ENCODE measurements at regions not wholly inside any gene's neighbourhood (a gene's known extent, or its start where the extent isn't known, plus 50 kb on each side); places are given as distances from the start of the nearest gene placed in this dataset.

GRCh38 chr1:233788687-233789086 is 115.8 kb upstream of the SLC35F3 start:
- TF ChIP-seq CTCF (IDR thresholded peaks at IDR 0.05): no peak
- peaks cover 5% of the 10 kb centered on the region for H3K27me3 Mint-ChIP-seq
- intact Hi-C loops (cut with micrococcal nuclease): no loop called here
- DNase-seq (no peak), ATAC-seq (ENCODE audit: low read depth) (no peak)
- CTCF ChIA-PET: interaction anchor here (2.1 kb wide), 1 partner anchor 484 kb away, joined by 9 read pairs; no protein-coding TSS in a partner anchor
- POLR2A ChIA-PET: no interaction called here
- H3K27ac Mint-ChIP-seq: no peak overlapping the region
- no peak overlapping the region for H3K4me3 Mint-ChIP-seq
- H3K4me1 Mint-ChIP-seq: no peaks in the 10 kb centered on the region
- no peaks in the 10 kb centered on the region for H3K36me3 Mint-ChIP-seq (ENCODE audit: low read depth)
- peaks cover 3% of the 10 kb centered on the region for H3K9me3 Mint-ChIP-seq

GRCh38 chr1:233790121-233790520 is 114.4 kb upstream of the SLC35F3 start:
- DNase-seq (no peak), ATAC-seq (ENCODE audit: low read depth) (no peak)
- intact Hi-C loops (cut with micrococcal nuclease): no loop called here
- H3K4me1 Mint-ChIP-seq: no peaks in the 10 kb centered on the region
- peaks cover 6% of the 10 kb centered on the region for H3K9me3 Mint-ChIP-seq
- H3K4me3 Mint-ChIP-seq: no peak overlapping the region
- TF ChIP-seq CTCF (IDR thresholded peaks at IDR 0.05): no peak
- H3K27ac Mint-ChIP-seq: no peak overlapping the region
- ChIA-PET POLR2A (no interaction called here), CTCF (interaction anchor here (1.0 kb wide), 1 partner anchor 486 kb away, joined by 3 read pairs; no protein-coding TSS in a partner anchor)
- H3K27me3 Mint-ChIP-seq: peaks cover 5% of the 10 kb centered on the region
- H3K36me3 Mint-ChIP-seq (ENCODE audit: low read depth): no peaks in the 10 kb centered on the region

DNA sequence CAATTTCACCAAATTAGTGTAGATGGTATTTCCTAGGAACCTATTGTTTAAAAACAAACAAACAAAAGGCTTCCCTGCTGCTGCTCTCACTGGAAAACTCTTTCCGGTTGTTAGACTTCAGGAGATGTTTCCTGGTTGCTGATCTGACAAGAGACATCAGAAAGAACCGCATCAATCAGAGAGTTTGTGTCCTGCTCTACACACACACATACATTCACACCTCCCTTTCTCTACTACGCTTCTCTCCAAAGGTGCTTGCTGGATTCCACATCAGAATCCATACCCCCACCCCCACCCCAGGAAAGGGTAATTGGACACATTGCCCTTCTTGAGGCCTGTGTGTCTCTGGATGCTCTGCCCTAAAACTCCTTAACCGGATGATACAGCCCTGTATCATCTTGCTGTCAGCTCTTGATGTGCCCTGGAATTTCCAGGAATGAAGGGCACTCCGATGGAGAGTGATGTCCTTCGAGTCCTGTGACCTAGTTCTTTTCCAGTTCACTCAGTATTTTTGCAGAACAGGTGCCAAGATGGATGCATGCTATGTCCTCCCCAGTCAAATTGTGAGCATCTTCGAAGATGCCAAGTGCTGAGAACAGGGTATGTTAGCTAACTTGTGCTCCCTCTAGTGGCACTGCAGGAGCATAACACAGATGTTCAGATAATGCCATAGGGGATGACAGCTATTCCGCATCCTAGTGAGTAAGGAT is 113.7 kb upstream of the SLC35F3 start:
- no peak overlapping the region for H3K27ac Mint-ChIP-seq
- H3K27me3 Mint-ChIP-seq: peaks cover 5% of the 10 kb centered on the region
- intact Hi-C loops (cut with micrococcal nuclease): loop anchor here (1.0 kb wide), 2 partner anchors 350 to 487 kb away; no protein-coding TSS in a partner anchor
- TF ChIP-seq CTCF (IDR thresholded peaks at IDR 0.05): peak; percentile 88
- ATAC-seq (ENCODE audit: low read depth) (peak; percentile 47), DNase-seq (no peak)
- peaks cover 6% of the 10 kb centered on the region for H3K9me3 Mint-ChIP-seq
- no peaks in the 10 kb centered on the region for H3K4me1 Mint-ChIP-seq
- no peaks in the 10 kb centered on the region for H3K36me3 Mint-ChIP-seq (ENCODE audit: low read depth)
- ChIA-PET POLR2A (no interaction called here), CTCF (interaction anchor here (0.8 to 1.3 kb wide), 8 partner anchors 8 to 488 kb away, joined by 3 to 19 read pairs (median 5); no protein-coding TSS in a partner anchor)
- H3K4me3 Mint-ChIP-seq: no peak overlapping the region

DNA sequence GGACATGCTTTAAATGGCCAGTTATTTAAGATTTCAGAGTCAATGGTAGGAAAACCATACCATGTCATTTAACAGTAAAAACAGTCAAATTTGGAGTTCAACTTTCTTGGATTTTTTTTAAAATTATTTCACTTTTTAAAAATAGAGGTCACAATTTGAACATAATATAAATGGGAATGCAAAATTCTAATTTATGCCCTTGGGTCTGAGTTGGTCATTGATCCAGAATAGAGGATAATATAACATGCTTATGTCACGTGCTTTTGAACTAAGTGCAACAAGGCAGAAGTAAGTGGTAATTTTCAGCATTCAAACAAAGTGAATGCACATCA is 113.1 kb upstream of the SLC35F3 start:
- no peak for ATAC-seq (ENCODE audit: low read depth)
- no peak overlapping the region for H3K4me3 Mint-ChIP-seq
- intact Hi-C loops (cut with micrococcal nuclease): loop anchor here (1.0 kb wide), 2 partner anchors 350 to 487 kb away; no protein-coding TSS in a partner anchor

More for the DNA sequence above, 113.1 kb upstream of the SLC35F3 start:
- POLR2A ChIA-PET: no interaction called here
- Mint-ChIP-seq H3K4me1 (no peaks in the 10 kb centered on the region), H3K27ac (no peak overlapping the region), H3K36me3 (ENCODE audit: low read depth) (no peaks in the 10 kb centered on the region), H3K27me3 (peaks cover 5% of the 10 kb centered on the region), H3K9me3 (peaks cover 6% of the 10 kb centered on the region)
- no peak for DNase-seq
- peak; percentile 8 for TF ChIP-seq CTCF (IDR thresholded peaks at IDR 0.05)
- CTCF ChIA-PET: interaction anchor here (0.8 to 1.3 kb wide), 8 partner anchors 9 to 489 kb away, joined by 3 to 19 read pairs (median 5); no protein-coding TSS in a partner anchor

All from activated B cell treated with CpG ODN at 0.5 μM for 24 hours (primary cell).